ENCODE measurements at regions not wholly inside any gene's neighbourhood (a gene's known extent, or its start where the extent isn't known, plus 50 kb on each side); places are given as distances from the start of the nearest gene placed in this dataset.

DNA sequence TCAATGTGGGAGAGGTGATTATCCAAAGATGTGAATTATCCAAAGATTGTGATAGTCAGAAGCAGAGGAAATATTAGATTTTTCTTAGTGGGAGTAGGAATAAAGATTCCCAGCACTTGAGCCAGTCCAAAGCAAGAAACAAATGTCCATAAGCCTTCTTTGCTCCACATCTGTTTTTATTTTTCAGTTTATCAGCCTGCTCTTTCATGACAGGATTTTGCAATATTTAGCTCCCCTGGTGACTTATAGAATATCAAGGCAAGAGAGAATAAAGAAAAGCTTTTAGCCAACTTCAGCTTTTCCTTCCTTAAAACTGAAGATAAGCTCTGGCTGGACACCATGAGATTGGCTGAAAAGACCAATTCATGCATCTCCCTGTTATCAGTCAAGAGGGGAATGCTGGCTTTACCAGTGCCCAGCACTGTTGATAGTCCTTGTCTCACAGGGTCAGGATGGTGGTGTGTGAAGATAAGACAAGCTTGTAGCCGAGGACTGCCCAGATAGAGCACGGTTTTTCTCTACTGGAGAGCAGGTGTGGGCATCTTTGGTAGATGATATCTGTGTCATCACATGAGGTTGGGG is 706.5 kb downstream of the KCNJ2 start:
- no peaks in the 10 kb centered on the region for H3K36me3 ChIP-seq (ENCODE audit: control insufficient read depth, insufficient read depth, low read length)
- no peak overlapping the region for H3K4me3 ChIP-seq (ENCODE audit: insufficient read depth, low read depth, low read length, poor library complexity, severe bottlenecking)
- no peaks in the 10 kb centered on the region for H3K4me1 ChIP-seq (ENCODE audit: control insufficient read depth, insufficient read depth, low read length, poor library complexity, severe bottlenecking)
- no peaks in the 10 kb centered on the region for H3K9me3 ChIP-seq (ENCODE audit: control insufficient read depth, low read length)
- H3K27ac ChIP-seq (ENCODE audit: insufficient read depth, low read length, poor library complexity, severe bottlenecking): no peak overlapping the region
- H3K27me3 ChIP-seq (replicated peaks; ENCODE audit: control insufficient read depth, insufficient read depth, low read length, poor library complexity, severe bottlenecking): no peaks in the 10 kb centered on the region
- no peak for DNase-seq

DNA sequence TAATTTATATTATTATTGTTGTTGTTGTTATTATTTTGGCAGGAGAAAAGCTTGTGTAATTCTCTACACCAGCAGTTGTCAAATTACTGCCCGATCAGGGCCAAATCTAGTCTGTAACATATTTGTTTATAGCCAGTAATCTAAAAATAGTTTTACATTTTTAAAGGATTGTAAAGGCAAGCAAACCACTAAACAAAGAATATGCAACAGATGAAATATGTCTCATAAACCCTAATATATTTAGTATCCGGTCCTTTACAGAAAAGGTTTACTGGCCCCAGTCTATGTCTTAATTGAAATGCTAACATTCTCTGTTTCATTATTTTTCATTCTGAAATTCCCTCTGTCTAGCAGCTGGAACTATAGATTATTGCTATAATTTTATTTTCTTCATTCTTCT is 709.5 kb downstream of the KCNJ2 start:
- Histone ChIP-seq H3K4me1 (ENCODE audit: control insufficient read depth, insufficient read depth, low read length, poor library complexity, severe bottlenecking) (no peaks in the 10 kb centered on the region), H3K27ac (ENCODE audit: insufficient read depth, low read length, poor library complexity, severe bottlenecking) (no peak overlapping the region), H3K9me3 (ENCODE audit: control insufficient read depth, low read length) (no peaks in the 10 kb centered on the region), H3K36me3 (ENCODE audit: control insufficient read depth, insufficient read depth, low read length) (no peaks in the 10 kb centered on the region), H3K4me3 (ENCODE audit: insufficient read depth, low read depth, low read length, poor library complexity, severe bottlenecking) (no peak overlapping the region), H3K27me3 (replicated peaks; ENCODE audit: control insufficient read depth, insufficient read depth, low read length, poor library complexity, severe bottlenecking) (no peaks in the 10 kb centered on the region)
- no peak for DNase-seq

DNA sequence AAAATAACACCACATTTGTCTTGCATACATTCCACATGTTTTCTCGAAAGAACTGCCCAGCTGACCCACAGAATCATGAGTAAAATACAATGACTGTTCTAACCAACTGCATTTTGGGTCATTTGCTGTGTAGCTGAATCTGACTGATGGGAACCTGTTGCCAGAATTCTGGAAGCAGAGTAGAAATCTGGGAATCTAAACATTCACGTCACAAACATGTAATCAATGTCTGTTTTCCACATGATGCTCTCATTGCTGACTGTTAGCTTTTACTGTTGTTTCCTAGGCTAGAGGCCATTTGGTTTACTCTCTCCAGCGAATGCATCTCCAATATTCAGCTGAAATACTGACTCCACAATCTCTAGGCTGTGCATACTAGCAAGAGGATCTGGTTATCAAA is 710.1 kb downstream of the KCNJ2 start:
- Histone ChIP-seq H3K9me3 (ENCODE audit: control insufficient read depth, low read length) (no peaks in the 10 kb centered on the region), H3K4me1 (ENCODE audit: control insufficient read depth, insufficient read depth, low read length, poor library complexity, severe bottlenecking) (no peaks in the 10 kb centered on the region), H3K36me3 (ENCODE audit: control insufficient read depth, insufficient read depth, low read length) (no peaks in the 10 kb centered on the region), H3K27me3 (replicated peaks; ENCODE audit: control insufficient read depth, insufficient read depth, low read length, poor library complexity, severe bottlenecking) (no peaks in the 10 kb centered on the region), H3K4me3 (ENCODE audit: insufficient read depth, low read depth, low read length, poor library complexity, severe bottlenecking) (no peak overlapping the region), H3K27ac (ENCODE audit: insufficient read depth, low read length, poor library complexity, severe bottlenecking) (no peak overlapping the region)
- no peak for DNase-seq

DNA sequence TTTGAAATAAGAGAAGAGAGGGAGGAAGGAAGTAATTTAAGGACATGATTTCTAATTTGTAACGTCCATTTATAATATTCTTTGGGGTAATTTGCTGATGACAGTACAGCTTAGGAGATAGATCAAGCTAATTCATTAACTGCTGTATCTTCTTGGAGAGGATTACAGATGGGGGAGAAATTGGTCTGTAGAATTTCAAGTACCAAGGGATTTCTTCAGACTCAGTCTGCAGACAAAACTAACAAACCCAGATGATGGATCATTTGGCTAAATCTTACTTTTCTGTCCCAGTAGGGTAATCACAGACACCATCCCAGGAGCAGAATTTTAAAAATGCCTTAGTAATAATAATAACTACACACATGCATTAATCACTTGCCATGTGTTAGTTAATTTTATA is 711.8 kb downstream of the KCNJ2 start:
- Histone ChIP-seq H3K9me3 (ENCODE audit: control insufficient read depth, low read length) (no peaks in the 10 kb centered on the region), H3K27me3 (replicated peaks; ENCODE audit: control insufficient read depth, insufficient read depth, low read length, poor library complexity, severe bottlenecking) (no peaks in the 10 kb centered on the region), H3K27ac (ENCODE audit: insufficient read depth, low read length, poor library complexity, severe bottlenecking) (no peak overlapping the region), H3K36me3 (ENCODE audit: control insufficient read depth, insufficient read depth, low read length) (no peaks in the 10 kb centered on the region), H3K4me1 (ENCODE audit: control insufficient read depth, insufficient read depth, low read length, poor library complexity, severe bottlenecking) (no peaks in the 10 kb centered on the region), H3K4me3 (ENCODE audit: insufficient read depth, low read depth, low read length, poor library complexity, severe bottlenecking) (no peak overlapping the region)
- DNase-seq: no peak

DNA sequence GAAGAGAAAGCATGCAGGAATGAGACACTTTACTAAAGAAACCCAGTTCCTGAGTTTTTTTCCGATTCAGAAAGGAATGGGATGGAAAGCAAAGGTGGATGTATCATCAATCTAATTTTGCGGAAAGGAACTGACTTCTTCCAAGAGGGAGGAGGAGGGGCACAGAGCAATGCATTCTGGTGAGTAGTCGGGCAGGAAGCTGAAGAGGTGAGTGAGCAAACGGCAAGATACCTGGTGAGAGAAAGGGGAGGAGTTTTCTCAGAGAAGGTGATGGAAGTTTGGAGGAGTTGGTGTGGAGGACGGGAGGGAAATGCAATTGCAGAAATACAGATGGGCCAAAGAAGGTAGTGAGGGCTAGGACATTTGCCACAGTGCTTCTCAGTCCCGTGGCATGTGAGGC is 713.2 kb downstream of the KCNJ2 start:
- Histone ChIP-seq H3K4me3 (ENCODE audit: insufficient read depth, low read depth, low read length, poor library complexity, severe bottlenecking) (no peak overlapping the region), H3K4me1 (ENCODE audit: control insufficient read depth, insufficient read depth, low read length, poor library complexity, severe bottlenecking) (no peaks in the 10 kb centered on the region), H3K9me3 (ENCODE audit: control insufficient read depth, low read length) (no peaks in the 10 kb centered on the region), H3K27ac (ENCODE audit: insufficient read depth, low read length, poor library complexity, severe bottlenecking) (no peak overlapping the region), H3K36me3 (ENCODE audit: control insufficient read depth, insufficient read depth, low read length) (no peaks in the 10 kb centered on the region), H3K27me3 (replicated peaks; ENCODE audit: control insufficient read depth, insufficient read depth, low read length, poor library complexity, severe bottlenecking) (no peaks in the 10 kb centered on the region)
- no peak for DNase-seq

DNA sequence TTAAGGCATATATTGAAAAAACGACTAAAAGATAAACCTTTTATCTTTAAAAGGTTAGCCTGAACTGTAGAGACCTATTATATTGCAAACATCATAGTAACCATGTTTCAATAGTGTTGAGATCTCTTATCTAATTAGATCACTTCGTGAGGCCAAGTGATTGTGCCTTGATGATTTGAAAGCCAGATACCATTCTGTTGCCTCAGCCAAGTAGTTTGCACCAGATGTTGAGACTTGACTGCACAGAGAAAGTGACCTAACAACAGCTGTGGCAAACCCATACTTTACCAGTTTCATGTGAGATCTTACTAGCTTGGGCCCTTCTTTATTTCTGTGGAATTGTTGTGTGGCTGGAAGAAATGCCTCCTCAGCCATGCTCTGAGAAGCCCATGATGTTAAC is 717.3 kb downstream of the KCNJ2 start:
- H3K4me1 ChIP-seq (ENCODE audit: control insufficient read depth, insufficient read depth, low read length, poor library complexity, severe bottlenecking): no peaks in the 10 kb centered on the region
- no peak for DNase-seq

DNA sequence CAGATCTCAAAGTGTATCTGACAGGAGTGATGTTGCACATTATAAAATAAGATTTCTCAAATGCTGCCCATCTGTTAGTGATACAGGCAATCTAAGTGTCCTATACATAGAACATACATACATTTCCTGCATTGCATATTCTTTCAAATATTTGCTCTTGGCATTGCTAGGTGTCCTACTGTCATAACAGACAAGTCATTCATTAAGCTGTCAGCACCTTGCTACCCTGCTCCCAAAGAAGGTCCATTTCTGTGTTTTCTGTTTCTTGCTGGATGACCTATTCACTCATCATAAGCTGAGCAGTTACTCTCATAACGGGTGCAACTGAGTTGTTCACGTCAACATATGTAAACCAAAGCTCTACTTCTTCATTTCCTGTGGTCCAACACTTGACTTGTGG is 719.0 kb downstream of the KCNJ2 start:
- H3K4me3 ChIP-seq (ENCODE audit: insufficient read depth, low read depth, low read length, poor library complexity, severe bottlenecking): no peak overlapping the region
- DNase-seq: no peak
- H3K9me3 ChIP-seq (ENCODE audit: control insufficient read depth, low read length): no peaks in the 10 kb centered on the region
- no peaks in the 10 kb centered on the region for H3K27me3 ChIP-seq (replicated peaks; ENCODE audit: control insufficient read depth, insufficient read depth, low read length, poor library complexity, severe bottlenecking)
- no peak overlapping the region for H3K27ac ChIP-seq (ENCODE audit: insufficient read depth, low read length, poor library complexity, severe bottlenecking)
- H3K36me3 ChIP-seq (ENCODE audit: control insufficient read depth, insufficient read depth, low read length): no peaks in the 10 kb centered on the region
- H3K4me1 ChIP-seq (ENCODE audit: control insufficient read depth, insufficient read depth, low read length, poor library complexity, severe bottlenecking): no peaks in the 10 kb centered on the region

More for the DNA sequence above, 717.3 kb downstream of the KCNJ2 start:
- Histone ChIP-seq H3K27ac (ENCODE audit: insufficient read depth, low read length, poor library complexity, severe bottlenecking) (no peak overlapping the region), H3K27me3 (replicated peaks; ENCODE audit: control insufficient read depth, insufficient read depth, low read length, poor library complexity, severe bottlenecking) (no peaks in the 10 kb centered on the region), H3K4me3 (ENCODE audit: insufficient read depth, low read depth, low read length, poor library complexity, severe bottlenecking) (no peak overlapping the region), H3K9me3 (ENCODE audit: control insufficient read depth, low read length) (no peaks in the 10 kb centered on the region), H3K36me3 (ENCODE audit: control insufficient read depth, insufficient read depth, low read length) (no peaks in the 10 kb centered on the region)

DNA sequence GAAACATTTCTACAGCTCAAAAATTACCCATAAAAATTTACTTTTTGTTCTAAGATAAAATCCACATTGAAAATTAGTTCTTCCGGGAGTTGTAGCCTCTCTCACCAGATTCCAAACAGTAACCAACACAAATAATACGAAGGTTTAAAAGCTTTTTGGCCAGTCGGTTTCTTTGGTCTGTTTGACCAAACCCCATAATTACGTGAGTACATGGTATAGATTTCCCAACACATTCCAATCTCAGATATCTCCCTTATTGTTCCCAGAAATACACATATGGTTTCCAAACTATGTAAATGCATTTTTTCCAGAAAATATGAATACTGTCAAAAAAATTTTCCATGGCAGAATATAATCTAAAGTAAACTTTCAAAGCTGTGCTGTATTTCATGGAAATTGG is 722.0 kb downstream of the KCNJ2 start:
- H3K36me3 ChIP-seq (ENCODE audit: control insufficient read depth, insufficient read depth, low read length): no peaks in the 10 kb centered on the region
- no peak for DNase-seq
- H3K9me3 ChIP-seq (ENCODE audit: control insufficient read depth, low read length): no peaks in the 10 kb centered on the region
- no peak overlapping the region for H3K27ac ChIP-seq (ENCODE audit: insufficient read depth, low read length, poor library complexity, severe bottlenecking)
- H3K4me1 ChIP-seq (ENCODE audit: control insufficient read depth, insufficient read depth, low read length, poor library complexity, severe bottlenecking): no peaks in the 10 kb centered on the region
- no peaks in the 10 kb centered on the region for H3K27me3 ChIP-seq (replicated peaks; ENCODE audit: control insufficient read depth, insufficient read depth, low read length, poor library complexity, severe bottlenecking)
- H3K4me3 ChIP-seq (ENCODE audit: insufficient read depth, low read depth, low read length, poor library complexity, severe bottlenecking): no peak overlapping the region

DNA sequence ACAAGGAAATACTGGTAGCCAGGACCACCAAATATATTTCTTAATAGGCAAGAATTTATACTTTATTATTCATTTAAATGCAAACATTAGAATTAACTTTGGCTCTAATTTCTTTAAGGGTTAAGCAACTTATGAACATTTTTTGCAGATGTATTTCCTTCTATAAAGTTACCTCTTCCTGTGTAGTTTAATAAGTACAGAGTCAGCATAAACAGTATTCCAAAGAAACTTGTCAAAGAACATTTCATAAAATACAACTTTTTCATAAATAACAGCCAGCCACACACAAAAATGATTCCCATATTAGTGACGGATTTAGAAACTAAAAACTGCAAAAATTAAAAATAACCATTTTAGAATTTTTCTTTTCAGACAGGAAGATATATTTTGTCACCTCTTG is 723.2 kb downstream of the KCNJ2 start:
- Histone ChIP-seq H3K4me3 (ENCODE audit: insufficient read depth, low read depth, low read length, poor library complexity, severe bottlenecking) (no peak overlapping the region), H3K4me1 (ENCODE audit: control insufficient read depth, insufficient read depth, low read length, poor library complexity, severe bottlenecking) (no peaks in the 10 kb centered on the region)

DNA sequence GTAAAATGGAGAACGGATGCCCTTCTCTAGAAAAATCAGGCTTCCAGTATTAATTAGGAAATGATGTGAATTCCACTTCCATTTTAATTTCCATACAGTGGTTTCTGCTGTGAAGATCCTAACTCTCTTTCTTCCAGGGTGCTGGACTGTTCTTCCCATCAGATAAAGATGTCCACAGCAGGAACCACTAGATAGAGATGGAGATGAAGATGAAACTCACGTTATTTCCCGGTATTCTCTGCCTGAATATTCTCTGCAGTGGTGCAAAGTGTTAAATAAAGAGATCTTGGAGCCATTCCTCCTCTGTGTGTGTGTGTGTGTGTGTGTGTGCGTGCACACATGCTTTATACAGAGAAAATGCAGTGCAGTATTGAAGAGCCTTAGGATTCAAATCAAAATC is 727.5 kb downstream of the KCNJ2 start:
- H3K4me3 ChIP-seq (ENCODE audit: insufficient read depth, low read depth, low read length, poor library complexity, severe bottlenecking): no peak overlapping the region
- H3K36me3 ChIP-seq (ENCODE audit: control insufficient read depth, insufficient read depth, low read length): no peaks in the 10 kb centered on the region
- no peaks in the 10 kb centered on the region for H3K27me3 ChIP-seq (replicated peaks; ENCODE audit: control insufficient read depth, insufficient read depth, low read length, poor library complexity, severe bottlenecking)
- H3K4me1 ChIP-seq (ENCODE audit: control insufficient read depth, insufficient read depth, low read length, poor library complexity, severe bottlenecking): no peaks in the 10 kb centered on the region
- no peaks in the 10 kb centered on the region for H3K9me3 ChIP-seq (ENCODE audit: control insufficient read depth, low read length)
- no peak overlapping the region for H3K27ac ChIP-seq (ENCODE audit: insufficient read depth, low read length, poor library complexity, severe bottlenecking)
- no peak for DNase-seq

More for the DNA sequence above, 723.2 kb downstream of the KCNJ2 start:
- Histone ChIP-seq H3K27ac (ENCODE audit: insufficient read depth, low read length, poor library complexity, severe bottlenecking) (no peak overlapping the region), H3K27me3 (replicated peaks; ENCODE audit: control insufficient read depth, insufficient read depth, low read length, poor library complexity, severe bottlenecking) (no peaks in the 10 kb centered on the region), H3K9me3 (ENCODE audit: control insufficient read depth, low read length) (no peaks in the 10 kb centered on the region), H3K36me3 (ENCODE audit: control insufficient read depth, insufficient read depth, low read length) (no peaks in the 10 kb centered on the region)
- DNase-seq: no peak

DNA sequence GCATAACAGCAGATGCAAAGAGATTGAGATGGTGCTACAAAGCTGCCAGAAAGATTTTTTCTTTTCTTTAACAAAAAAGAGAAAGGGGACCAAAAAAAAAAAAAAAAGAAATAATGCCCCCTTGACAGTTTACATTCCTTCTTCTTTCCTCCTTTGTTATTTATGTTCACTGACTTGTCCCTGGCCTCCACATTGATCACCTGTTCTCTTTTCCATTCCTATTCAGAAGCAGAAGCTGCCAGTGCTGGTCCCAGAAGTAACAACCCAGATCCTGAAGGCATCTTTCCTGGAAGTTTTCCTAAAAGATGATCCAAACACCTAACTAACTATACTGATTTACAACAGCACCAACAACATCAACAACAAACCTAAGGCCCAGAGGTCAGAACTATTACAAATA is 728.1 kb downstream of the KCNJ2 start:
- H3K9me3 ChIP-seq (ENCODE audit: control insufficient read depth, low read length): no peaks in the 10 kb centered on the region
- no peak for DNase-seq
- no peak overlapping the region for H3K27ac ChIP-seq (ENCODE audit: insufficient read depth, low read length, poor library complexity, severe bottlenecking)
- no peak overlapping the region for H3K4me3 ChIP-seq (ENCODE audit: insufficient read depth, low read depth, low read length, poor library complexity, severe bottlenecking)
- H3K27me3 ChIP-seq (replicated peaks; ENCODE audit: control insufficient read depth, insufficient read depth, low read length, poor library complexity, severe bottlenecking): no peaks in the 10 kb centered on the region
- H3K4me1 ChIP-seq (ENCODE audit: control insufficient read depth, insufficient read depth, low read length, poor library complexity, severe bottlenecking): no peaks in the 10 kb centered on the region
- no peaks in the 10 kb centered on the region for H3K36me3 ChIP-seq (ENCODE audit: control insufficient read depth, insufficient read depth, low read length)
